ENCODE measurements at regions not wholly inside any gene's neighbourhood (a gene's known extent, or its start where the extent isn't known, plus 50 kb on each side); places are given as distances from the start of the nearest gene placed in this dataset.

- DNase-seq, result no peak
- no peak for TF ChIP-seq EZH2 (IDR thresholded peaks at IDR 0.05; ENCODE audit: insufficient read depth, poor library complexity, severe bottlenecking)
- TF ChIP-seq EZH2phosphoT487 (IDR thresholded peaks at IDR 0.05; ENCODE audit: insufficient read depth, low read depth), result no peak
- Histone ChIP-seq H2AFZ (no peak overlapping the region), H3K36me3 (ENCODE audit: low read depth) (no peaks in the 10 kb centered on the region), H3K4me2 (ENCODE audit: unreplicated experiment) (no peak overlapping the region), H3K9ac (no peak overlapping the region), H3K4me1 (ENCODE audit: insufficient read depth) (no peaks in the 10 kb centered on the region), H3K79me2 (ENCODE audit: insufficient read depth) (no peaks in the 10 kb centered on the region), H3K9me3 (ENCODE audit: low read depth) (no peaks in the 10 kb centered on the region), H4K20me1 (ENCODE audit: insufficient read depth) (no peaks in the 10 kb centered on the region), H3K4me3 (no peak overlapping the region), H3K27ac (no peak overlapping the region), H3F3A (ENCODE audit: insufficient read depth) (no peaks in the 10 kb centered on the region), H3K9me2 (ENCODE audit: insufficient read depth) (no peaks in the 10 kb centered on the region), H3K27me3 (replicated peaks; ENCODE audit: insufficient read depth) (no peaks in the 10 kb centered on the region)
- WGBS, 2 experiments (ENCODE audit: low coverage in 1 of 2, low lambda C conversion rate in 2 of 2, missing lambda C conversion rate in 2 of 2), result 9 to 10% methylated on average over 4 of the region's 4 CpGs
- in situ Hi-C loops (cut with MboI), result no loop called here
Measured at GRCh38 chr3:18687286-18687685, 262.1 kb upstream of the SATB1 start.

- Histone ChIP-seq H3K9me2 (ENCODE audit: insufficient read depth) (no peaks in the 10 kb centered on the region), H4K20me1 (ENCODE audit: insufficient read depth) (no peaks in the 10 kb centered on the region), H3K4me3 (no peak overlapping the region), H3K9me3 (ENCODE audit: low read depth) (no peaks in the 10 kb centered on the region), H3K4me1 (ENCODE audit: insufficient read depth) (no peaks in the 10 kb centered on the region), H3K9ac (no peak overlapping the region), H3K36me3 (ENCODE audit: low read depth) (no peaks in the 10 kb centered on the region), H3K79me2 (ENCODE audit: insufficient read depth) (no peaks in the 10 kb centered on the region), H3K27me3 (replicated peaks; ENCODE audit: insufficient read depth) (no peaks in the 10 kb centered on the region), H2AFZ (no peak overlapping the region), H3K27ac (no peak overlapping the region), H3K4me2 (ENCODE audit: unreplicated experiment) (no peak overlapping the region), H3F3A (ENCODE audit: insufficient read depth) (no peaks in the 10 kb centered on the region)
- TF ChIP-seq EZH2phosphoT487 (IDR thresholded peaks at IDR 0.05; ENCODE audit: insufficient read depth, low read depth), result no peak
- no peak for TF ChIP-seq EZH2 (IDR thresholded peaks at IDR 0.05; ENCODE audit: insufficient read depth, poor library complexity, severe bottlenecking)
- in situ Hi-C loops (cut with MboI), result no loop called here
- DNase-seq, result no peak
Measured at GRCh38 chr3:18683900-18684299, 258.8 kb upstream of the SATB1 start.

GRCh38 chr3:18681818-18682345 lies 256.7 kb upstream of the SATB1 start:
- in situ Hi-C loops (cut with MboI), result no loop called here
- Histone ChIP-seq H3K27me3 (replicated peaks; ENCODE audit: insufficient read depth) (no peaks in the 10 kb centered on the region), H3K27ac (no peak overlapping the region), H3K4me3 (no peak overlapping the region), H3K4me1 (ENCODE audit: insufficient read depth) (no peaks in the 10 kb centered on the region), H3K9me2 (ENCODE audit: insufficient read depth) (no peaks in the 10 kb centered on the region), H3K9me3 (ENCODE audit: low read depth) (no peaks in the 10 kb centered on the region), H3K9ac (no peak overlapping the region), H3K36me3 (ENCODE audit: low read depth) (no peaks in the 10 kb centered on the region), H3F3A (ENCODE audit: insufficient read depth) (no peaks in the 10 kb centered on the region), H4K20me1 (ENCODE audit: insufficient read depth) (no peaks in the 10 kb centered on the region), H3K4me2 (ENCODE audit: unreplicated experiment) (no peak overlapping the region), H2AFZ (no peak overlapping the region), H3K79me2 (ENCODE audit: insufficient read depth) (no peaks in the 10 kb centered on the region)
- 18 to 20% methylated on average over 3 of the region's 3 CpGs for WGBS, 2 experiments (ENCODE audit: low coverage in 1 of 2, low lambda C conversion rate in 2 of 2, missing lambda C conversion rate in 2 of 2)
- no peak for DNase-seq
- TF ChIP-seq EZH2phosphoT487 (IDR thresholded peaks at IDR 0.05; ENCODE audit: insufficient read depth, low read depth), result no peak
- no peak for TF ChIP-seq EZH2 (IDR thresholded peaks at IDR 0.05; ENCODE audit: insufficient read depth, poor library complexity, severe bottlenecking)

GRCh38 chr3:18680758-18681157 lies 255.6 kb upstream of the SATB1 start:
- no peak for DNase-seq
- no peak overlapping the region for H3K4me3 ChIP-seq
- H4K20me1 ChIP-seq (ENCODE audit: insufficient read depth), result no peaks in the 10 kb centered on the region
- no peaks in the 10 kb centered on the region for H3K4me1 ChIP-seq (ENCODE audit: insufficient read depth)
- H3K27me3 ChIP-seq (replicated peaks; ENCODE audit: insufficient read depth), result no peaks in the 10 kb centered on the region
- H3K79me2 ChIP-seq (ENCODE audit: insufficient read depth), result no peaks in the 10 kb centered on the region
- no peaks in the 10 kb centered on the region for H3K36me3 ChIP-seq (ENCODE audit: low read depth)
- no peaks in the 10 kb centered on the region for H3K9me2 ChIP-seq (ENCODE audit: insufficient read depth)
- no peaks in the 10 kb centered on the region for H3F3A ChIP-seq (ENCODE audit: insufficient read depth)
- WGBS, 2 experiments (ENCODE audit: low coverage in 1 of 2, low lambda C conversion rate in 2 of 2, missing lambda C conversion rate in 2 of 2), result 21 to 27% methylated on average over 3 of the region's 3 CpGs
- H3K4me2 ChIP-seq (ENCODE audit: unreplicated experiment), result no peak overlapping the region
- H3K9ac ChIP-seq, result no peak overlapping the region
- no peaks in the 10 kb centered on the region for H3K9me3 ChIP-seq (ENCODE audit: low read depth)
- in situ Hi-C loops (cut with MboI), result no loop called here
- no peak overlapping the region for H2AFZ ChIP-seq
- H3K27ac ChIP-seq, result no peak overlapping the region
- no peak for TF ChIP-seq EZH2 (IDR thresholded peaks at IDR 0.05; ENCODE audit: insufficient read depth, poor library complexity, severe bottlenecking)
- TF ChIP-seq EZH2phosphoT487 (IDR thresholded peaks at IDR 0.05; ENCODE audit: insufficient read depth, low read depth), result no peak

- no peaks in the 10 kb centered on the region for H3K9me2 ChIP-seq (ENCODE audit: insufficient read depth)
- no peak overlapping the region for H3K27ac ChIP-seq
- no peak overlapping the region for H3K4me2 ChIP-seq (ENCODE audit: unreplicated experiment)
- TF ChIP-seq EZH2 (IDR thresholded peaks at IDR 0.05; ENCODE audit: insufficient read depth, poor library complexity, severe bottlenecking), result no peak
- TF ChIP-seq EZH2phosphoT487 (IDR thresholded peaks at IDR 0.05; ENCODE audit: insufficient read depth, low read depth), result no peak
- no peak for DNase-seq
- H3K9ac ChIP-seq, result no peak overlapping the region
- in situ Hi-C loops (cut with MboI), result no loop called here
- no peak overlapping the region for H3K4me3 ChIP-seq
- no peaks in the 10 kb centered on the region for H3K79me2 ChIP-seq (ENCODE audit: insufficient read depth)
- H3F3A ChIP-seq (ENCODE audit: insufficient read depth), result no peaks in the 10 kb centered on the region
- whole genome bisulfite sequencing, 2 experiments (ENCODE audit: low coverage in 1 of 2, low lambda C conversion rate in 2 of 2, missing lambda C conversion rate in 2 of 2), result 29 to 31% methylated on average over 4 of the region's 4 CpGs
- no peak overlapping the region for H2AFZ ChIP-seq
- H4K20me1 ChIP-seq (ENCODE audit: insufficient read depth), result no peaks in the 10 kb centered on the region
- no peaks in the 10 kb centered on the region for H3K4me1 ChIP-seq (ENCODE audit: insufficient read depth)
- H3K36me3 ChIP-seq (ENCODE audit: low read depth), result no peaks in the 10 kb centered on the region
- H3K9me3 ChIP-seq (ENCODE audit: low read depth), result no peaks in the 10 kb centered on the region
- H3K27me3 ChIP-seq (replicated peaks; ENCODE audit: insufficient read depth), result no peaks in the 10 kb centered on the region
Measured at GRCh38 chr3:18679238-18679637, 254.1 kb upstream of the SATB1 start.

Data from GM23248 (cell line).